Erythroblast (primary cell): ENCODE measurements at regions not wholly inside any gene's neighbourhood (a gene's known extent, or its start where the extent isn't known, plus 50 kb on each side); places are given as distances from the start of the nearest gene placed in this dataset.

Source experiments
- GATA1 ChIP-seq: IDR thresholded peaks from 2 replicates; pipeline ENCODE4 v1.6.1; 2011; ENCODE audit warnings: low read depth, mild to moderate bottlenecking, control low read depth, low read length, moderate library complexity
- POLR2A ChIP-seq: IDR thresholded peaks from 2 replicates; pipeline ENCODE4 v1.6.1; 2011; ENCODE audit warnings: mild to moderate bottlenecking, low read length

DNA sequence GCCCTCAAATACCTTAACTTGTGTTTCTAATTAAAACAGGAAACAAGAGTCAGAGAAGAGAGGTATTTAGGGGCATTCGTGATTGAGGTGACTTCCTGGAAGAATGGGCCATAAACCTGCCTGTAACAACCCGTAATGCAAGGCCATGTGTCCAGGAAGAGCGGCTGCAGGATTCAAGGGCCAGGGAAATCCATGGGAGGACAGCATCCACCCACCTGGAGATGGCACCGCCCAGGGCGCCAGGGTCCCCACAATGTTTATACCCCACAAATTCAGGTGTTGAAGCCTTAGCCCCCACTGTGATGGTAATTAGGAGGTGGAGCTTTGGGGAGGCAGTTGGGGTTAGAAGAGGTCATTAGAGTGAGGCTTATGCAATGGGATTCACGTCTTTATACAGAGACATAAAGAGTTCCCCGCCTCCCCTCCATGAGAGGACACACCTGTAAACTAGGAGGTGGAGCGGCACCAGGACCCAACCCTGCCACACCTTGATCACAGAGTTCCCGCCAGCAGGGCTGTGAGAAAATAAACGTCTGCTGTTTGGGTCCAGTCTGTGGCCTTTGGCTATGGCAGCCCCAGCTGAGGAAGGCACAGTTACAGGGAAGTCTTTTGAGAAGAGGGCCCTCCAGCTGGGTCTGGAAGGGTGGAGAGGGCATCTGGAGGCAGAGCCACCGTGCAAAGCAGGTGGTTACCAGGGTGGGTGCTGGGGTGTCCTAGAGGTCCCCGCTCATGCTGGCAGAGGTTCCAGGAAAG lies 1394.3 kb downstream of the TBC1D22A start:
- TF ChIP-seq POLR2A: no peak
- TF ChIP-seq GATA1: no peak
